ENCODE measurements at regions not wholly inside any gene's neighbourhood (a gene's known extent, or its start where the extent isn't known, plus 50 kb on each side); places are given as distances from the start of the nearest gene placed in this dataset.

- H3K4me1 Mint-ChIP-seq, result peaks cover 11% of the 10 kb centered on the region
- TF ChIP-seq CTCF (conservative IDR thresholded peaks at IDR 0.05), result no peak
- no peak overlapping the region for H3K27ac Mint-ChIP-seq (ENCODE audit: unreplicated experiment)
- DNase-seq (ENCODE audit: low read depth, low spot score), result no peak
- no peaks in the 10 kb centered on the region for H3K36me3 Mint-ChIP-seq (ENCODE audit: low read depth)
- H3K27me3 Mint-ChIP-seq (ENCODE audit: low read depth), result no peaks in the 10 kb centered on the region
- no peaks in the 10 kb centered on the region for H3K9me3 Mint-ChIP-seq
- H3K4me3 Mint-ChIP-seq, result no peak overlapping the region
Observed at GRCh38 chr11:80523057-80523456, 1082.2 kb upstream of the TENM4 start.

DNA sequence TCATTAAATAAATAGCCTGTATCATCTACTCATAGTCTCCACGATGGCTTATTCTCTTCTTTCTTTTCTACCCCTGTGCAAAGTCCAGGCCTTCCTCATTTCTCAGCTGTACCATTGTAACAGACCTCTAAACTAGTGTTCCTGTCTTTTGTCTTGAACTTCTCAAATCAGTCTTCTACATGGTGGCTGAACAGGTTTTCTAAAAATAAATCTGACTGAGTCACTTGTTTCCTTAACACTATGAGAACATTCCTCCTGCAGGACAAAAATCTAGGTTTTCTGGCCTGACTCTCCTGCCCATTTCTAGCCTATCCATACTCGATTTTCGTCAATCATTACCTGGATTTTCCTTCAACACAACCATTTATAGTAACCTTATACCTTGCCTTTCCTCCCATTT is 1080.8 kb upstream of the TENM4 start:
- no peak for DNase-seq (ENCODE audit: low read depth, low spot score)
- no peaks in the 10 kb centered on the region for H3K27me3 Mint-ChIP-seq (ENCODE audit: low read depth)
- no peak for TF ChIP-seq CTCF (conservative IDR thresholded peaks at IDR 0.05)
- H3K36me3 Mint-ChIP-seq (ENCODE audit: low read depth), result no peaks in the 10 kb centered on the region
- H3K4me3 Mint-ChIP-seq, result no peak overlapping the region
- H3K27ac Mint-ChIP-seq (ENCODE audit: unreplicated experiment), result no peak overlapping the region
- H3K4me1 Mint-ChIP-seq, result peaks cover 11% of the 10 kb centered on the region
- H3K9me3 Mint-ChIP-seq, result no peaks in the 10 kb centered on the region

DNA sequence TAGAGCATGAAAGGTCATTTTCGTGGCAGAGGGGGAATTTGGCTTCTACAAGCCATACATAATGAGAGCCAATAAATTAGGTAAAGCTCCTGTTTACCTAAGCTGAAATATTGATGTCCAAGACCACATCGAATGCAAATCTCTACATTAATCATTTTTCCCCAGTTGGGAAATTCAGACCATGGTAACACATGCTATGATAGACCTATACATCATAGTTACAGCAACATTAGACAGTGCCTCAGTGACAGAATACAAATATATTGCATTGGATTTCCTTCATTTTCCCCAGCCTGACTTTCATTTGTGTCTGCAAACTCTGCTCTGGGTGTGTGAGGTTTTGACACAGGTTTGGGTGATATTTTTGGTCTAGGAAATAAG is 1079.7 kb upstream of the TENM4 start:
- no peak for TF ChIP-seq CTCF (conservative IDR thresholded peaks at IDR 0.05)
- DNase-seq (ENCODE audit: low read depth, low spot score), result no peak
- Mint-ChIP-seq H3K4me3 (no peak overlapping the region), H3K4me1 (peaks cover 11% of the 10 kb centered on the region), H3K9me3 (no peaks in the 10 kb centered on the region), H3K27me3 (ENCODE audit: low read depth) (no peaks in the 10 kb centered on the region), H3K27ac (ENCODE audit: unreplicated experiment) (no peak overlapping the region), H3K36me3 (ENCODE audit: low read depth) (no peaks in the 10 kb centered on the region)

DNA sequence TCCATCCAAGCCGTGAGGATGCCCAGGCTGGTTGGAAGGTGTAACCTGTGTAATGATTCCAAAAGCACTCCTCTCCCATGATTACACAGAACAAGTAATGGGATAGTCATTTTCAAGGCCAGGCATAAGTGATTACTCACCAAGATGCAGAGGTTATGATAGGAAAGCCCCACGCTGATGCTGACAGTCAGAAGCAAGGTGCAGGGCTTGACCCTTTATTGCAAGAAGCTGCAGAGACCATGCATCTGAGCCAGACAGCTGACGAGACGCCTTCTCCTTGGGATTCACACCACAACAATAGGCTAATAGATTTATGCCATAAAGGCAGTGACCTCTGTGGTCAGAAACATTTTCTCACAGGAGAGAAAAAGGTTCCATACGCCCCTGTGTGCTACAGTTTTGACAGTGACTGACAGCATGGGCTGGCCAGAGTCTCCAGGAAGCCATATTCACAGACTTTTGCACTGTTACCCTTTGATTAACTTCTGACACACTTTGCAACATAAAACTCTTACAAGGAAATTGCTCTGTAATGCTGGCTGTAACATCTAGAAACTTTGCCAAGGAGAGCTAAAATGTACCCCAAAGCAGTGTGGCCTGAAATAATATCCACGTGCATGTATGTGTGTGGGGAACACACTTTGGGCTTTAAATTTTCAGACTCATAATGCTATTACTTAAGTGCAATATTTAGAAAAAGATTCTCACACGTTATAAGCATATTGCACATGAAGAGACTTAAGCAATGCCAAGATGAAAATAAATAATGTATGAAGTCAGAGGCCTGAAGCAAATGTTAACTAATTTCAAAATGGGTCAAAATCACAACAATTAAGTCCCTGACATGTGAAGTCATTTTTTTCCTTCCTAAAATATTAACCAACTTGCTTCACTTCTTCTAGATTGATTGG is 1079.0 kb upstream of the TENM4 start:
- no peaks in the 10 kb centered on the region for H3K36me3 Mint-ChIP-seq (ENCODE audit: low read depth)
- H3K9me3 Mint-ChIP-seq, result no peaks in the 10 kb centered on the region
- no peak for DNase-seq (ENCODE audit: low read depth, low spot score)
- no peak overlapping the region for H3K4me3 Mint-ChIP-seq
- peaks cover 2% of the 10 kb centered on the region for H3K27me3 Mint-ChIP-seq (ENCODE audit: low read depth)
- H3K4me1 Mint-ChIP-seq, result peaks cover 11% of the 10 kb centered on the region
- TF ChIP-seq CTCF (conservative IDR thresholded peaks at IDR 0.05), result no peak
- H3K27ac Mint-ChIP-seq (ENCODE audit: unreplicated experiment), result no peak overlapping the region

DNA sequence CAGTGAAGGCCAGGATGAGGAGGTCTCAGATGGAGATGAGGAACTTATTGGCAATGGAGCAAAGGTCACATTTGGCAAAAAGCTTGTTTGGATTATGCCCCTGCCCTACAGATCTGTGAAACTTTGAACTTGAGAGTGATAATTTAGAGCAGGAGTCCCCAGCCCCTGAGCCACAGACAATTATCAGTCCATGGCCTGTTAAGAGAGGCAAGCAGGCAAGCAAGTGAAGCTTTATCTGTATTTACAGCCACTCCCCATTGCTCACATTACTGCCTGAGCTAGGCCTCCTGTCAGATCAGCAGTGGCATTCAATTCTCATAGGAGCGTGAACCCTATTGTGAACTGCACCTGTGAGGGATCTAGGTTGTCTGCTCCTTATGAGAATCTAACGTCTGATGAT is 1076.9 kb upstream of the TENM4 start:
- no peak for DNase-seq (ENCODE audit: low read depth, low spot score)
- Mint-ChIP-seq H3K4me1 (peaks cover 11% of the 10 kb centered on the region), H3K9me3 (no peaks in the 10 kb centered on the region), H3K36me3 (ENCODE audit: low read depth) (no peaks in the 10 kb centered on the region), H3K27ac (ENCODE audit: unreplicated experiment) (no peak overlapping the region), H3K4me3 (no peak overlapping the region), H3K27me3 (ENCODE audit: low read depth) (peaks cover 2% of the 10 kb centered on the region)
- TF ChIP-seq CTCF (conservative IDR thresholded peaks at IDR 0.05), result no peak

All from neural crest cell (in vitro differentiated cells).